DND-41 (cell line): ENCODE measurements at regions not wholly inside any gene's neighbourhood (a gene's known extent, or its start where the extent isn't known, plus 50 kb on each side); places are given as distances from the start of the nearest gene placed in this dataset.

Experiments used
- ATAC-seq: fragments of 200-7000 bp; cut with Tn5 transposase; 3 replicates; pipeline ENCODE4 v1.9.1; 2021; ENCODE audit warnings: low read depth; ENCODE audit not compliant: insufficient read depth
- DNase-seq: peaks from one replicate; pipeline ENCODE4 v3.0.0-alpha.2; 2020
- H2AFZ ChIP-seq: 2 replicates; pipeline ENCODE4 v1.6.0; 2012; ENCODE audit warnings: low read depth, low read length
- H3K27ac ChIP-seq: 2 replicates; pipeline ENCODE4 v1.5.1; 2012; ENCODE audit warnings: low read length, inconsistent platforms
- H3K27me3 ChIP-seq: fragments of 200-600 bp; sonication (generic); 2 replicates; pipeline ENCODE4 v1.6.0; 2012; ENCODE audit warnings: low read length, mild to moderate bottlenecking, inconsistent platforms; ENCODE audit not compliant: insufficient read depth, poor library complexity
- H3K36me3 ChIP-seq: 2 replicates; pipeline ENCODE4 v1.5.1; 2012; ENCODE audit warnings: low read length, inconsistent platforms; ENCODE audit not compliant: insufficient read depth
- H3K4me1 ChIP-seq: 2 replicates; pipeline ENCODE4 v1.5.1; 2012; ENCODE audit warnings: mild to moderate bottlenecking, low read length; ENCODE audit not compliant: insufficient read depth
- H3K4me2 ChIP-seq: 2 replicates; pipeline ENCODE4 v1.6.0; 2012; ENCODE audit warnings: mild to moderate bottlenecking, moderate library complexity, low read length, inconsistent platforms; ENCODE audit not compliant: insufficient read depth
- H3K4me3 ChIP-seq, 2 experiments: fragments of 200-600 bp in 1 of 2; shearing (Covaris generic) in 1 of 2; 2 replicates each; pipeline ENCODE4 v1.5.1; 2012 to 2016; ENCODE audit warnings: inconsistent platforms in 2 of 2, low read length in 2 of 2, mild to moderate bottlenecking in 2 of 2, low read depth in 1 of 2, moderate library complexity in 1 of 2
- H3K79me2 ChIP-seq: 2 replicates; pipeline ENCODE4 v1.6.0; 2012; ENCODE audit warnings: low read length, inconsistent platforms; ENCODE audit not compliant: insufficient read depth
- H3K9ac ChIP-seq: 2 replicates; pipeline ENCODE4 v1.6.0; 2012; ENCODE audit warnings: low read depth, mild to moderate bottlenecking, inconsistent platforms, low read length, moderate library complexity
- H3K9me3 ChIP-seq: 2 replicates; pipeline ENCODE4 v1.5.1; 2012; ENCODE audit warnings: low read length, moderate library complexity, mild to moderate bottlenecking, inconsistent platforms; ENCODE audit not compliant: insufficient read depth, severe bottlenecking
- H4K20me1 ChIP-seq: 2 replicates; pipeline ENCODE4 v1.6.0; 2012; ENCODE audit warnings: low read length; ENCODE audit not compliant: insufficient read depth
- CTCF ChIP-seq: IDR thresholded peaks from 2 replicates; pipeline ENCODE4 v1.5.1; 2012; ENCODE audit warnings: borderline replicate concordance, low read length, moderate library complexity, mild to moderate bottlenecking; ENCODE audit not compliant: poor library complexity, severe bottlenecking; ENCODE audit errors: extremely low read depth
- EZH2 ChIP-seq: IDR thresholded peaks from 3 replicates; pipeline ENCODE4 v1.6.1; 2012; ENCODE audit warnings: borderline replicate concordance, low read depth, mild to moderate bottlenecking, moderate library complexity, low read length, inconsistent platforms; ENCODE audit not compliant: severe bottlenecking

GRCh38 chr14:97057238-97058073 is 260.3 kb downstream of the VRK1 start:
- Histone ChIP-seq H3K27me3 (no peaks in the 10 kb centered on the region), H3K4me3 (no peak overlapping the region), H3K9ac (no peak overlapping the region), H3K4me2 (no peak overlapping the region), H3K4me1 (no peaks in the 10 kb centered on the region), H4K20me1 (no peaks in the 10 kb centered on the region), H3K9me3 (no peaks in the 10 kb centered on the region), H3K79me2 (no peaks in the 10 kb centered on the region), H3K36me3 (no peaks in the 10 kb centered on the region), H2AFZ (no peak overlapping the region), H3K27ac (no peak overlapping the region)
- DNase-seq = no peak
- ATAC-seq = no peak
- no peak for TF ChIP-seq CTCF
- no peak for TF ChIP-seq EZH2

GRCh38 chr14:97058074-97058467 is 260.9 kb downstream of the VRK1 start:
- Histone ChIP-seq H3K36me3 (no peaks in the 10 kb centered on the region), H3K4me2 (no peak overlapping the region), H3K27me3 (no peaks in the 10 kb centered on the region), H3K9ac (no peak overlapping the region), H3K79me2 (no peaks in the 10 kb centered on the region), H3K4me1 (no peaks in the 10 kb centered on the region), H2AFZ (no peak overlapping the region), H3K4me3 (no peak overlapping the region), H3K27ac (no peak overlapping the region), H4K20me1 (no peaks in the 10 kb centered on the region), H3K9me3 (no peaks in the 10 kb centered on the region)
- TF ChIP-seq EZH2 (no peak), CTCF (no peak)
- ATAC-seq (no peak), DNase-seq (no peak)

GRCh38 chr14:97058589-97058988 is 261.4 kb downstream of the VRK1 start:
- ATAC-seq (no peak), DNase-seq (no peak)
- H3K79me2 ChIP-seq = no peaks in the 10 kb centered on the region
- H3K9ac ChIP-seq = no peak overlapping the region
- no peaks in the 10 kb centered on the region for H4K20me1 ChIP-seq
- H3K9me3 ChIP-seq = no peaks in the 10 kb centered on the region
- H3K4me1 ChIP-seq = no peaks in the 10 kb centered on the region
- H2AFZ ChIP-seq = no peak overlapping the region
- no peak overlapping the region for H3K27ac ChIP-seq
- no peak overlapping the region for H3K4me2 ChIP-seq
- H3K27me3 ChIP-seq = no peaks in the 10 kb centered on the region
- TF ChIP-seq EZH2 = no peak
- TF ChIP-seq CTCF = no peak
- H3K36me3 ChIP-seq = no peaks in the 10 kb centered on the region
- no peak overlapping the region for H3K4me3 ChIP-seq
